HG03025 (cell line): ENCODE measurements at regions not wholly inside any gene's neighbourhood (a gene's known extent, or its start where the extent isn't known, plus 50 kb on each side); places are given as distances from the start of the nearest gene placed in this dataset.
"Not testable (repeated sequence)": the region's sequence is repeated elsewhere in the genome, so short reads cannot be mapped to it uniquely, and the experiment has no call there.

Experiments used
- ATAC-seq: cut with Tn5 transposase; IDR thresholded peaks from one replicate; pipeline ENCODE4 v1.9.1; 2021; ENCODE audit warnings: mild to moderate bottlenecking, moderate library complexity; ENCODE audit not compliant: unreplicated experiment, low FRiP score

DNA sequence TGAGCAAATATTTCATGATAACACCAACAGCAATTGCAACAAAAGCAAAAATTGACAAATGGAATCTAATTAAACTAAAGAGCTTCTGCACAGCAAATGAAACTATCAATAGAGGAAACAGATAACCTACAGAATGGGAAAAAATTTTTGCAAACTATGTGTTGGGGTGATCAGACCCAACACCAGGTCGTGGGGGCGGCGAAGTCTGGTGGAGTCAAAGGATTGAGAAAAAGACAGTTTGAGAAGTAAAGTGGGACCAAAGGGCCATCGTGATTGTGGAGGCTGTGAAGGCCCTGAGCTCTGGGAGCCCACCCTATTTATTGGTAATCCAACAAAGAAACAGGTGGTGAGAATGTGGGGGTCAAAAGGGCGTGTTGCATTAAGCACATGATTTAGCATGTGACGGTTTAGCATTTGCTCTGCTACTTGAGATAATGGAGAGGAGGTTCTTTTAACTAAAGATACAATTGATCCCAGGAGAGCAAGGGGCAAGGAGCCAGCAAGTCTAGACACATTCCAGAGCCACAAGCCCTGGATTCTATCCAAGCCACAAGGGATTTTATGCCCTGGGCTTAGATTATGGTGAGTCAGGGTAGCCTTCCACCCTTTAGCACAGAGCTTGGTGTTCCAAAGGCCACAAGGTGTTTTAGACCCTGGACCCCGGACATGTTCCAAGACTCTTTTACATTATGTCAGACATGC, 65.5 kb upstream of the VLDLR start:
- ATAC-seq, result not testable (repeated sequence)

DNA sequence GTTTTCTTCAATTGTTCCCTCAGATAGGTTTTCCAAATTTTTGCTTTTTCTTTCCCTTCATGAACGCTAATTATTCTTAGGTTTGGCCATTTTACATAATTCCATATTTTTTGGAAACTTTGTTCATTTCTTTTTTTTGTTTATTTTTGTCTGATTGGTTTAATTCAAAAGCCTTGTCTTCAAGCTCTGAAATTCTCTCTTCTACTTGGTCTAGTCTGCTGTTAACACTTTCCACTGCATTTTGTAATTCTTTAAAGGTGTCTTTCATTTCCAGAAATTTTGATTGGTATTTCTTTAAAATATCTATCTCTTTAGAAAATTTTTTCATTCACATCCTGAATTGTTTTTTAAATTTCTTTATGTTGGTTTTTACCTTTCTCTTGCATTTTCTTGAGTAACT, 63.9 kb upstream of the VLDLR start:
- no peak for ATAC-seq

GRCh38 chr9:2559192-2560152, 62.1 kb upstream of the VLDLR start:
- no peak for ATAC-seq

GRCh38 chr9:2560180-2560579, 61.4 kb upstream of the VLDLR start:
- ATAC-seq, result no peak

GRCh38 chr9:2565676-2566340, 55.8 kb upstream of the VLDLR start:
- ATAC-seq, result no peak

GRCh38 chr9:2567922-2568321, 53.7 kb upstream of the VLDLR start:
- ATAC-seq, result no peak

- ATAC-seq, result no peak
These were observed 52.9 kb upstream of the VLDLR start for GRCh38 chr9:2568689-2569088.

- ATAC-seq, result peak; percentile 50
These were observed 50.7 kb upstream of the VLDLR start for GRCh38 chr9:2570615-2571479.
